Stimulated activated CD4-positive, alpha-beta T cell treated with anti-CD3 and anti-CD28 coated beads, Interleukin-2, amount 100 ng/mL, for 48 hours (primary cell): ENCODE measurements at regions not wholly inside any gene's neighbourhood (a gene's known extent, or its start where the extent isn't known, plus 50 kb on each side); places are given as distances from the start of the nearest gene placed in this dataset.

ENCODE experiments used
- DNase-seq, 2 donors: peaks; one replicate each; pipeline ENCODE4 v3.0.0-alpha.2; 2020

GRCh38 chr20:40770564-40771307 is 81.7 kb upstream of the MAFB start:
- DNase-seq = no peak

- DNase-seq = no peak
Observed at GRCh38 chr20:40771308-40771610, 82.2 kb upstream of the MAFB start.

GRCh38 chr20:40771848-40772511 is 82.9 kb upstream of the MAFB start:
- DNase-seq = no peak

GRCh38 chr20:40773376-40773775 is 84.3 kb upstream of the MAFB start:
- DNase-seq = no peak

GRCh38 chr20:40774252-40774651 is 85.2 kb upstream of the MAFB start:
- DNase-seq = no peak

GRCh38 chr20:40775561-40776146 is 86.6 kb upstream of the MAFB start:
- no peak for DNase-seq

GRCh38 chr20:40776466-40777457 is 87.7 kb upstream of the MAFB start:
- DNase-seq = no peak

GRCh38 chr20:40777653-40778052 is 88.6 kb upstream of the MAFB start:
- DNase-seq = no peak

- DNase-seq = no peak
Observed at GRCh38 chr20:40778894-40779496, 90.0 kb upstream of the MAFB start.

- no peak for DNase-seq
Observed at GRCh38 chr20:40781327-40782042, 92.4 kb upstream of the MAFB start.

GRCh38 chr20:40782043-40782368 is 93.0 kb upstream of the MAFB start:
- no peak for DNase-seq

- DNase-seq = no peak
Observed at GRCh38 chr20:40785346-40785745, 96.3 kb upstream of the MAFB start.

GRCh38 chr20:40786336-40786735 is 97.3 kb upstream of the MAFB start:
- no peak for DNase-seq

- DNase-seq = no peak
Observed at GRCh38 chr20:40787941-40788340, 98.9 kb upstream of the MAFB start.

- DNase-seq = no peak
Observed at GRCh38 chr20:40797425-40797824, 108.4 kb upstream of the MAFB start.

GRCh38 chr20:40798066-40798465 is 109.0 kb upstream of the MAFB start:
- DNase-seq = no peak

- DNase-seq = no peak
Observed at GRCh38 chr20:40802886-40803285, 113.8 kb upstream of the MAFB start.

- no peak for DNase-seq
Observed at GRCh38 chr20:40803381-40803780, 114.3 kb upstream of the MAFB start.

GRCh38 chr20:40805592-40805991 is 116.6 kb upstream of the MAFB start:
- no peak for DNase-seq

GRCh38 chr20:40806929-40807820 is 118.1 kb upstream of the MAFB start:
- no peak for DNase-seq

GRCh38 chr20:40807821-40808170 is 118.8 kb upstream of the MAFB start:
- no peak for DNase-seq
